HT-29 (cell line): ENCODE measurements at regions not wholly inside any gene's neighbourhood (a gene's known extent, or its start where the extent isn't known, plus 50 kb on each side); places are given as distances from the start of the nearest gene placed in this dataset.
"Not testable (repeated sequence)": the region's sequence is repeated elsewhere in the genome, so short reads cannot be mapped to it uniquely, and the experiment has no call there.

ENCODE experiments used
- DNase-seq: peaks from one replicate; pipeline ENCODE4 v3.0.0-alpha.2; 2015; ENCODE audit warnings: low spot score

GRCh38 chr7:101743241-101743994, 74.0 kb upstream of the CUX1 start:
- DNase-seq, result peak; percentile 31

- no peak for DNase-seq
These were observed 73.4 kb upstream of the CUX1 start for GRCh38 chr7:101743995-101744360.

GRCh38 chr7:101744588-101744987, 72.8 kb upstream of the CUX1 start:
- DNase-seq, result no peak

GRCh38 chr7:101746314-101746713, 71.1 kb upstream of the CUX1 start:
- no peak for DNase-seq

GRCh38 chr7:101747053-101747878, 70.2 kb upstream of the CUX1 start:
- DNase-seq, result no peak

- no peak for DNase-seq
These were observed 69.5 kb upstream of the CUX1 start for GRCh38 chr7:101747879-101748345.

- DNase-seq, result no peak
These were observed 67.5 kb upstream of the CUX1 start for GRCh38 chr7:101749891-101750290.

GRCh38 chr7:101753316-101753715, 64.1 kb upstream of the CUX1 start:
- no peak for DNase-seq

- DNase-seq, result no peak
These were observed 62.8 kb upstream of the CUX1 start for GRCh38 chr7:101754424-101755159.

GRCh38 chr7:101757879-101758278, 59.5 kb upstream of the CUX1 start:
- no peak for DNase-seq

GRCh38 chr7:101758519-101758918, 58.9 kb upstream of the CUX1 start:
- DNase-seq, result not testable (repeated sequence)

GRCh38 chr7:101764221-101764620, 53.2 kb upstream of the CUX1 start:
- no peak for DNase-seq

- DNase-seq, result no peak
These were observed 49.9 kb upstream of the CUX1 start for GRCh38 chr7:101767544-101767943.
